Neural progenitor cell (in vitro differentiated cells): ENCODE measurements at regions not wholly inside any gene's neighbourhood (a gene's known extent, or its start where the extent isn't known, plus 50 kb on each side); places are given as distances from the start of the nearest gene placed in this dataset.
"Not testable (repeated sequence)": the region's sequence is repeated elsewhere in the genome, so short reads cannot be mapped to it uniquely, and the experiment has no call there.

Experiments
- DNase-seq: peaks from one replicate; pipeline ENCODE4 v3.0.0-alpha.2; 2016; ENCODE audit warnings: low spot score
- H2AFZ ChIP-seq: fragments of 200-600 bp; sonication (generic); replicated peaks from 2 replicates; pipeline ENCODE4 v1.6.1; 2016; ENCODE audit warnings: antibody characterized with exemption
- H3F3A ChIP-seq: fragments of 200-600 bp; sonication (generic); 2 replicates; pipeline ENCODE4 v1.6.1; 2016; ENCODE audit warnings: antibody characterized with exemption, low read depth
- H3K27ac ChIP-seq: fragments of 200-600 bp; sonication (generic); 2 replicates; pipeline ENCODE4 v1.5.1; 2016; ENCODE audit warnings: mild to moderate bottlenecking
- H3K27me3 ChIP-seq: fragments of 200-600 bp; sonication (generic); 2 replicates; pipeline ENCODE4 v1.6.1; 2016; ENCODE audit warnings: mild to moderate bottlenecking, moderate library complexity
- H3K36me3 ChIP-seq: fragments of 200-600 bp; sonication (generic); 2 replicates; pipeline ENCODE4 v1.5.1; 2016
- H3K4me1 ChIP-seq: fragments of 200-600 bp; sonication (generic); 2 replicates; pipeline ENCODE4 v1.6.1; 2016; ENCODE audit warnings: mixed run types
- H3K4me2 ChIP-seq: fragments of 200-600 bp; sonication (generic); 2 replicates; pipeline ENCODE4 v1.6.1; 2016
- H3K4me3 ChIP-seq: fragments of 200-600 bp; sonication (generic); 2 replicates; pipeline ENCODE4 v1.5.1; 2016
- H3K79me2 ChIP-seq: fragments of 200-600 bp; sonication (generic); 2 replicates; pipeline ENCODE4 v1.6.1; 2016; ENCODE audit warnings: low read depth
- H3K9ac ChIP-seq: fragments of 200-600 bp; sonication (generic); 2 replicates; pipeline ENCODE4 v1.6.1; 2016
- H3K9me3 ChIP-seq: fragments of 200-600 bp; sonication (generic); 2 replicates; pipeline ENCODE4 v1.5.1; 2016; ENCODE audit warnings: low read depth
- H4K20me1 ChIP-seq: fragments of 200-600 bp; sonication (generic); 2 replicates; pipeline ENCODE4 v1.6.1; 2016; ENCODE audit warnings: low read depth
- H3K27ac Mint-ChIP-seq: 3 replicates; pipeline ENCODE4 v1.8.0; 2021; ENCODE audit warnings: mixed read lengths
- H3K27me3 Mint-ChIP-seq: 2 replicates; pipeline ENCODE4 v1.8.0; 2022; ENCODE audit warnings: low read depth, mild to moderate bottlenecking, inconsistent platforms, moderate library complexity, mixed read lengths; ENCODE audit not compliant: insufficient read depth
- H3K36me3 Mint-ChIP-seq: 3 replicates; pipeline ENCODE4 v1.8.0; 2021; ENCODE audit warnings: mixed read lengths
- H3K4me1 Mint-ChIP-seq: 3 replicates; pipeline ENCODE4 v1.8.0; 2021; ENCODE audit warnings: mixed read lengths
- H3K4me3 Mint-ChIP-seq: 3 replicates; pipeline ENCODE4 v1.8.0; 2021; ENCODE audit warnings: mild to moderate bottlenecking, moderate library complexity, mixed read lengths
- H3K9me3 Mint-ChIP-seq: 3 replicates; pipeline ENCODE4 v1.8.0; 2020; ENCODE audit warnings: mixed read lengths
- EZH2 ChIP-seq: fragments of 200-600 bp; sonication (generic); IDR thresholded peaks from 2 replicates; pipeline ENCODE4 v1.6.1; 2017; ENCODE audit warnings: antibody characterized with exemption, mild to moderate bottlenecking, moderate library complexity
- EZH2phosphoT487 ChIP-seq: fragments of 200-600 bp; sonication (generic); IDR thresholded peaks from 2 replicates; pipeline ENCODE4 v1.6.1; 2017; ENCODE audit warnings: antibody characterized with exemption
- TF ChIP-seq, protein P1 (sequence below): fragments of 200-600 bp; sonication (generic); IDR thresholded peaks from 2 replicates; pipeline ENCODE4 v1.5.1; 2017; ENCODE audit warnings: antibody characterized with exemption, mild to moderate bottlenecking

DNA sequence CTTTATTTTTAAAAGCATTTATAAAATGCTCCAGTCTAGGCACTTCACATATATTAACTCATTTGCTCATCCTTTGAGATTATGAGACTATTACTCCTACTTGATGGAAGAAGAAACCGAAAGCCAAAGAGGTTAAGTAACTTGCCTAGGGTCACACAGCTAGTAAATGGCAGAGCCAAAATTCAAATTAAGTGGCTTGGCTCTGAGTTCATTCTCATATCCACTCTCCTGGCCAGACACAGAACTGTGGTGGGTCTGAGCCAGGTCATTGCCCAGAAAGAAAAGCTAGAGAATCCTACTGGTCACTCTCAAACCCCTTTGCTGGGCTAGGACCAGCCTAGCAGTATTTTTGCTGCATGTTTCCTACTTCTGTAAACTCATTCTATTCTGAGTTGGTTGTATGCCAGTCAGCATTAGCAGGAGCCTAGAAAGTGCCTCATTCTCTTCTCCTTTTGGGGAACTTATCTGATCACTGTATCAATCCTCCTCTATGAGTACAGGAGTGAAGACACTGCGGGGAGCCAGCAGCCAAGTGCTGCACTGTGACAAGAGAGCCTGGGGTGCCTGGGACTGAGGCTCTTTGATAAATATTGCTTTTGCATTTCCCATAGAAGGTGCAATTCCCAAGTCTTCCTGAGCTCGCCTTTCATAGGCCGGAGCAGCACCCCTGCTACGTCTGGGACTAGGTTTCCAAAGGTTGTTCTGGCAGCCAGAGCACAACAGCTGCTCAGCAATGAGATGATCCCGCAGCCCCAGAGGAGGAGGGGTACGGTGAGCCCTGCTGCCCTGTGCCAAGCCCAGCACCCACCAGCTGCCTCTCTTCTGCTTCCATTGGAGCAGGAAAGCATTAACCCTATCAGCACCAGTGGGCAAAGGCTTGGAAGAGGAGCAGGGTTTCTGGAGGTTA lies 728.3 kb downstream of the MAFB start:
- peak overlapping the region; percentile 63 for H2AFZ ChIP-seq
- no peaks in the 10 kb centered on the region for H4K20me1 ChIP-seq
- H3F3A ChIP-seq = peaks cover 3% of the 10 kb centered on the region
- no peaks in the 10 kb centered on the region for H3K36me3 Mint-ChIP-seq
- peaks cover 15% of the 10 kb centered on the region for H3K4me1 ChIP-seq
- H3K27me3 Mint-ChIP-seq = no peaks in the 10 kb centered on the region
- no peak for DNase-seq
- H3K27me3 ChIP-seq = no peaks in the 10 kb centered on the region
- no peaks in the 10 kb centered on the region for H3K79me2 ChIP-seq
- no peak for TF ChIP-seq EZH2
- TF ChIP-seq, protein P1, sequence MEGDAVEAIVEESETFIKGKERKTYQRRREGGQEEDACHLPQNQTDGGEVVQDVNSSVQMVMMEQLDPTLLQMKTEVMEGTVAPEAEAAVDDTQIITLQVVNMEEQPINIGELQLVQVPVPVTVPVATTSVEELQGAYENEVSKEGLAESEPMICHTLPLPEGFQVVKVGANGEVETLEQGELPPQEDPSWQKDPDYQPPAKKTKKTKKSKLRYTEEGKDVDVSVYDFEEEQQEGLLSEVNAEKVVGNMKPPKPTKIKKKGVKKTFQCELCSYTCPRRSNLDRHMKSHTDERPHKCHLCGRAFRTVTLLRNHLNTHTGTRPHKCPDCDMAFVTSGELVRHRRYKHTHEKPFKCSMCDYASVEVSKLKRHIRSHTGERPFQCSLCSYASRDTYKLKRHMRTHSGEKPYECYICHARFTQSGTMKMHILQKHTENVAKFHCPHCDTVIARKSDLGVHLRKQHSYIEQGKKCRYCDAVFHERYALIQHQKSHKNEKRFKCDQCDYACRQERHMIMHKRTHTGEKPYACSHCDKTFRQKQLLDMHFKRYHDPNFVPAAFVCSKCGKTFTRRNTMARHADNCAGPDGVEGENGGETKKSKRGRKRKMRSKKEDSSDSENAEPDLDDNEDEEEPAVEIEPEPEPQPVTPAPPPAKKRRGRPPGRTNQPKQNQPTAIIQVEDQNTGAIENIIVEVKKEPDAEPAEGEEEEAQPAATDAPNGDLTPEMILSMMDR = peak; percentile 5
- H3K9me3 Mint-ChIP-seq = no peaks in the 10 kb centered on the region
- H3K27ac Mint-ChIP-seq = no peak overlapping the region
- H3K4me1 Mint-ChIP-seq = peaks cover 14% of the 10 kb centered on the region
- H3K4me3 Mint-ChIP-seq = no peak overlapping the region
- H3K9ac ChIP-seq = no peak overlapping the region
- H3K4me2 ChIP-seq = peak overlapping the region; percentile 28
- H3K4me3 ChIP-seq = no peak overlapping the region
- no peaks in the 10 kb centered on the region for H3K36me3 ChIP-seq
- no peaks in the 10 kb centered on the region for H3K9me3 ChIP-seq
- no peak overlapping the region for H3K27ac ChIP-seq

DNA sequence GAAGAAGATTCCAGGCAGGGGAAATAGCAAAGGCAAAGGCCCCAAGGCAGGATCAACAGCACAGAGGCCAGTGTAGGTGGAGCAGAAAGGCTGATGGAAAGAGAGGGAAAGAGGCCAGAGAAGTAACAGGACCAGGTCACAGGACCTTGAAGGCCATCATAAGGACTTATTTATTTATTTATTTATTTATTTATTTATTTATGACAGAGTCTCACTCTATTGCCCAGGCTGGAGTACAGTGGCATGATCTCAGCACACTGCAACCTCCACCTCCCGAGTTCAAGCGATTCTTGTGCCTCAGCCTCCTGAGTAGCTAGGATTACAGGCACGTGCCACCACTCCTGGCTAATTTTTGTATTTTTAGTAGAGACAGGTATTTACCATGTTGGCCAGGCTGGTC lies 731.1 kb downstream of the MAFB start:
- H3F3A ChIP-seq, H3K27ac ChIP-seq: not testable (repeated sequence)

DNA sequence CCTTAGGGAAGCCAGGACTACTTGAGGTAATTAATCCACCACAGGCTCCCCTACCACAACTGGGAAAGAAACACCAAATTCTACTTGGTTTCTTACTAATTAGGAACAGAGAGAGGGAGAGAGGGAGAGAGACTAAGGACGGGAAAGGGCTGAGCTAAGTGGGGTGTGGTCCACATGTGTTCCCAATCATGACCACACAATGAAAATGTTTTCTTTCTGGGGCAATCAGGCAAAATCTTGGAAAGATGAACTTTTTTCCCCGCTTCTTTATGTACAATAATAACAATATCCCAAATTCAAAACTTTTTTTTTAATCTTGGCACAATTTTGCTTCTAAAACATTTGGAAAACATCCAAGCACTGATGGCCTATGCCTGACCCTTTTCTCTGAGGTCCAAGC lies 734.4 kb downstream of the MAFB start:
- H3K9ac ChIP-seq = no peak overlapping the region

More for the DNA sequence above, 731.1 kb downstream of the MAFB start:
- H3K27me3 Mint-ChIP-seq, H3K36me3 ChIP-seq, H3K9me3 ChIP-seq, H3K27me3 ChIP-seq, H3K9me3 Mint-ChIP-seq, H3K4me3 Mint-ChIP-seq, H3K4me2 ChIP-seq, H3K4me3 ChIP-seq, DNase-seq, H4K20me1 ChIP-seq, H2AFZ ChIP-seq, H3K27ac Mint-ChIP-seq, H3K9ac ChIP-seq, H3K79me2 ChIP-seq, H3K36me3 Mint-ChIP-seq: not testable (repeated sequence)
- peaks cover 14% of the 10 kb centered on the region for H3K4me1 Mint-ChIP-seq
- H3K4me1 ChIP-seq = peaks cover 15% of the 10 kb centered on the region

DNA sequence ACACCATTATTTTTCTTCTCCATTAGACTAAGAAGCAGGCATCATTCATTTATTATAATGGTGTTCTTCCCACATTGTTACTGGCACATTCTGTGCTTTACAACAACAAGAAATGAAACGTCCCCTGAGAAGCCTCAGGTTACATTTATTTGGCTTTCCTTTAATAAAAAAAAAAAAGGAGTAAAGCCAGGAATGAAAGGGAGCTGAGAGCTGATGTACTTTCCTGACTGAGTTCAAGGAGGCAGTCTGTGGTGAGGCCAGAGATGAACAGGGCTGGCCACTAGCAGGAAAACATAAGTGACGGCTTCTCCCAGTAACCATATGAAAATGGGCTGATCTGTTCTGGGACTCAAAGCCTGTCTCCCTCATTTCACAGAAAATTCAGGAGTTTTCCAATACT lies 742.1 kb downstream of the MAFB start:
- H2AFZ ChIP-seq = no peak overlapping the region
- H3K36me3 ChIP-seq = no peaks in the 10 kb centered on the region
- H3K4me1 Mint-ChIP-seq = peaks cover 7% of the 10 kb centered on the region
- H3F3A ChIP-seq = peaks cover 12% of the 10 kb centered on the region
- TF ChIP-seq EZH2phosphoT487 = no peak
- TF ChIP-seq EZH2 = no peak
- TF ChIP-seq, protein P1 = no peak
- H3K27ac ChIP-seq = no peak overlapping the region
- no peaks in the 10 kb centered on the region for H3K79me2 ChIP-seq
- no peaks in the 10 kb centered on the region for H3K9me3 ChIP-seq
- H3K27me3 Mint-ChIP-seq = peaks cover 2% of the 10 kb centered on the region
- no peak overlapping the region for H3K9ac ChIP-seq
- H3K27me3 ChIP-seq = no peaks in the 10 kb centered on the region
- H3K4me3 Mint-ChIP-seq = no peak overlapping the region
- H3K4me1 ChIP-seq = peaks cover 23% of the 10 kb centered on the region
- H3K9me3 Mint-ChIP-seq = no peaks in the 10 kb centered on the region
- DNase-seq = no peak
- no peak overlapping the region for H3K4me2 ChIP-seq
- no peaks in the 10 kb centered on the region for H3K36me3 Mint-ChIP-seq
- no peak overlapping the region for H3K27ac Mint-ChIP-seq
- no peaks in the 10 kb centered on the region for H4K20me1 ChIP-seq
- H3K4me3 ChIP-seq = no peak overlapping the region

More for the DNA sequence above, 734.4 kb downstream of the MAFB start:
- DNase-seq = no peak
- Histone ChIP-seq H2AFZ (no peak overlapping the region), H4K20me1 (no peaks in the 10 kb centered on the region), H3K4me2 (no peak overlapping the region), H3K27me3 (no peaks in the 10 kb centered on the region), H3K4me1 (no peaks in the 10 kb centered on the region), H3K79me2 (no peaks in the 10 kb centered on the region), H3F3A (no peaks in the 10 kb centered on the region), H3K9me3 (no peaks in the 10 kb centered on the region), H3K4me3 (no peak overlapping the region), H3K27ac (no peak overlapping the region), H3K36me3 (no peaks in the 10 kb centered on the region)
- Mint-ChIP-seq H3K4me3 (no peak overlapping the region), H3K36me3 (no peaks in the 10 kb centered on the region), H3K4me1 (peaks cover 3% of the 10 kb centered on the region), H3K9me3 (no peaks in the 10 kb centered on the region), H3K27ac (no peak overlapping the region), H3K27me3 (peaks cover 2% of the 10 kb centered on the region)
- TF ChIP-seq EZH2phosphoT487 = no peak
- TF ChIP-seq, protein P1 = no peak
- TF ChIP-seq EZH2 = no peak
